HEK293 (cell line): ENCODE measurements at regions not wholly inside any gene's neighbourhood (a gene's known extent, or its start where the extent isn't known, plus 50 kb on each side); places are given as distances from the start of the nearest gene placed in this dataset.

ENCODE experiments used
- KLF10 ChIP-seq: fragments of 450-650 bp; IDR thresholded peaks from 2 replicates; pipeline ENCODE4 v1.5.1; 2018; ENCODE audit warnings: missing biosample characterization, mild to moderate bottlenecking, missing genetic modification characterization
- ZFP37 ChIP-seq: fragments of 450-650 bp; formaldehyde crosslinking; IDR thresholded peaks from 2 replicates; pipeline ENCODE4 v1.5.1; 2016; ENCODE audit warnings: missing biosample characterization, missing genetic modification characterization
- ZNF600 ChIP-seq: fragments of 450-650 bp; formaldehyde crosslinking; IDR thresholded peaks from 2 replicates; pipeline ENCODE4 v1.5.1; 2016; ENCODE audit warnings: missing biosample characterization, missing genetic modification characterization
- TF ChIP-seq, protein P1 (sequence below): fragments of 450-650 bp; formaldehyde crosslinking; IDR thresholded peaks from 2 replicates; pipeline ENCODE4 v1.5.1; 2016; ENCODE audit warnings: missing biosample characterization, missing genetic modification characterization

DNA sequence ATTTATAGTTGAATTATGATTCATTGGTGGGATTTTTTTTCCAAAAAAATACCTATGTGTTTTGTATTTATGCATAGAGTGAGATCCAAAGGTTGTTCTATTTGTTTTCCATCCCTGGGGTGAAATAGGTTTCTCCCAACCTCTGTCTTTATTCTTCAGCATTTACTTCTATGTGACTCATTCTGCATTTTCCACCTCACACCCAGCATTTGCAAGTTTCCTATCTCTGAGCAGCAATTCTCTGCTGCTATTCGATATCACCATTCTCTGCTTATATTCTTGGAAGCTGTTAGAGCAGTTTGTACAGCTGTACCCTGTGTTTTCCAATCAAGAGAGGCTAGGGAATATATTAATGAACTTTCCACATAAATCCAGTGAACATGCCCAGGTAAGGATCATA is 538.9 kb downstream of the SNAPC1 start:
- TF ChIP-seq ZFP37 (no peak), KLF10 (tag by site-specific recombination) (no peak), ZNF600 (no peak)
- TF ChIP-seq, protein P1, sequence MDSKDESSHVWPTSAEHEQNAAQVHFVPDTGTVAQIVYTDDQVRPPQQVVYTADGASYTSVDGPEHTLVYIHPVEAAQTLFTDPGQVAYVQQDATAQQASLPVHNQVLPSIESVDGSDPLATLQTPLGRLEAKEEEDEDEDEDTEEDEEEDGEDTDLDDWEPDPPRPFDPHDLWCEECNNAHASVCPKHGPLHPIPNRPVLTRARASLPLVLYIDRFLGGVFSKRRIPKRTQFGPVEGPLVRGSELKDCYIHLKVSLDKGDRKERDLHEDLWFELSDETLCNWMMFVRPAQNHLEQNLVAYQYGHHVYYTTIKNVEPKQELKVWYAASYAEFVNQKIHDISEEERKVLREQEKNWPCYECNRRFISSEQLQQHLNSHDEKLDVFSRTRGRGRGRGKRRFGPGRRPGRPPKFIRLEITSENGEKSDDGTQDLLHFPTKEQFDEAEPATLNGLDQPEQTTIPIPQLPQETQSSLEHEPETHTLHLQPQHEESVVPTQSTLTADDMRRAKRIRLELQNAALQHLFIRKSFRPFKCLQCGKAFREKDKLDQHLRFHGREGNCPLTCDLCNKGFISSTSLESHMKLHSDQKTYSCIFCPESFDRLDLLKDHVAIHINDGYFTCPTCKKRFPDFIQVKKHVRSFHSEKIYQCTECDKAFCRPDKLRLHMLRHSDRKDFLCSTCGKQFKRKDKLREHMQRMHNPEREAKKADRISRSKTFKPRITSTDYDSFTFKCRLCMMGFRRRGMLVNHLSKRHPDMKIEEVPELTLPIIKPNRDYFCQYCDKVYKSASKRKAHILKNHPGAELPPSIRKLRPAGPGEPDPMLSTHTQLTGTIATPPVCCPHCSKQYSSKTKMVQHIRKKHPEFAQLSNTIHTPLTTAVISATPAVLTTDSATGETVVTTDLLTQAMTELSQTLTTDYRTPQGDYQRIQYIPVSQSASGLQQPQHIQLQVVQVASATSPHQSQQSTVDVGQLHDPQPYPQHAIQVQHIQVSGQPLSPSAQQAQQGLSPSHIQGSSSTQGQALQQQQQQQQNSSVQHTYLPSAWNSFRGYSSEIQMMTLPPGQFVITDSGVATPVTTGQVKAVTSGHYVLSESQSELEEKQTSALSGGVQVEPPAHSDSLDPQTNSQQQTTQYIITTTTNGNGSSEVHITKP (tag by site-specific recombination) = no peak
